AG04450 (cell line): ENCODE measurements at regions not wholly inside any gene's neighbourhood (a gene's known extent, or its start where the extent isn't known, plus 50 kb on each side); places are given as distances from the start of the nearest gene placed in this dataset.

Experiments
- CTCF ChIA-PET: fragments of 300-600, 350-600 bp; formaldehyde crosslinking; extraction: SDS; loops from one replicate; lab custom pipeline; 2022; ENCODE audit warnings: antibody characterized with exemption, inconsistent platforms; lab: Charles Lee
- POLR2A ChIA-PET: fragments of 350-600 bp; formaldehyde crosslinking; extraction: SDS; loops from one replicate; lab custom pipeline; 2021; ENCODE audit warnings: antibody characterized with exemption, inconsistent platforms; lab: Yijun Ruan, JAX
- DNase-seq: peaks from one replicate; pipeline ENCODE4 v3.0.0-alpha.2; 2011; ENCODE audit warnings: low read depth, low spot score
- H3K27ac ChIP-seq: one replicate; pipeline ENCODE4 v1.5.1; 2012; ENCODE audit warnings: low read depth, low read length, control low read depth
- H3K27me3 ChIP-seq: one replicate; pipeline ENCODE4 v1.6.0; 2012; ENCODE audit warnings: low read length; ENCODE audit not compliant: control insufficient read depth, insufficient read depth
- H3K4me3 ChIP-seq: 2 replicates; pipeline ENCODE4 v1.5.1; 2011; ENCODE audit warnings: mild to moderate bottlenecking, low read depth, low read length, control low read depth
- H3K9me3 ChIP-seq: 2 replicates; pipeline ENCODE4 v1.5.1; 2012; ENCODE audit warnings: low read length; ENCODE audit not compliant: control insufficient read depth, insufficient read depth
- TF ChIP-seq, protein P1 (sequence below): IDR thresholded peaks from 2 replicates; pipeline ENCODE4 v1.5.1; 2011; ENCODE audit warnings: low read depth, low read length, control low read depth, inconsistent platforms

DNA sequence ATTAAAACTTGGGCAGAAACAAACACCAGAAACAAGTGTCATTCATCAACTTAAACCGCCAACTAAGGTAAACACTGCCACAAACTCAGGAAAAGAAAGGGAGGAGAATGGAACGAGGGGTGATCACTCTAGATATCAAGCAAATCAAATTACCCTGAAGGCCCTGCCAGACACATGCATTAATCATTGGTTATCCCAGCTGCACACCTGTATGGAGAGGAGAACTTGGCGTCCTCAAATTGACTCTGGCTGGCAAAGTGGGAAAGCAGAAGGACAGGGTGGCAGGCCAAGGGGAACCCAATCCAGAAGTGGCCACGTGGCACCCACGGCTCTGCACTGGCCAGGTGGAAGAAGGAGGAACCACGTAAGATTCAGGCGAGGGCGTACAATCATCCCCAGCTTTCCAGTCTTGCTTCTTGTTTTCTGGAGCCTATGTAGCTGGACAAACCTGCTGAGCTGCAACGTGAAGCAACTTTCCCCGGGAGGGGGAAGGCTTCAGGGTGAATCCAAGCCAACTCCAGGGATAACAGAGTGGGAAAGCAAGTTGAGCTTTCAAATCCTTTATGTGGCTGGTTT, 156.2 kb upstream of the JARID2 start:
- DNase-seq: no peak
- CTCF ChIA-PET: interaction anchor here (0.6 kb wide), 1 partner anchor 204 kb away, joined by 7 read pairs; no protein-coding TSS in a partner anchor
- Histone ChIP-seq H3K4me3 (no peak overlapping the region), H3K9me3 (no peaks in the 10 kb centered on the region), H3K27me3 (peaks cover 4% of the 10 kb centered on the region), H3K27ac (no peak overlapping the region)
- TF ChIP-seq, protein P1, sequence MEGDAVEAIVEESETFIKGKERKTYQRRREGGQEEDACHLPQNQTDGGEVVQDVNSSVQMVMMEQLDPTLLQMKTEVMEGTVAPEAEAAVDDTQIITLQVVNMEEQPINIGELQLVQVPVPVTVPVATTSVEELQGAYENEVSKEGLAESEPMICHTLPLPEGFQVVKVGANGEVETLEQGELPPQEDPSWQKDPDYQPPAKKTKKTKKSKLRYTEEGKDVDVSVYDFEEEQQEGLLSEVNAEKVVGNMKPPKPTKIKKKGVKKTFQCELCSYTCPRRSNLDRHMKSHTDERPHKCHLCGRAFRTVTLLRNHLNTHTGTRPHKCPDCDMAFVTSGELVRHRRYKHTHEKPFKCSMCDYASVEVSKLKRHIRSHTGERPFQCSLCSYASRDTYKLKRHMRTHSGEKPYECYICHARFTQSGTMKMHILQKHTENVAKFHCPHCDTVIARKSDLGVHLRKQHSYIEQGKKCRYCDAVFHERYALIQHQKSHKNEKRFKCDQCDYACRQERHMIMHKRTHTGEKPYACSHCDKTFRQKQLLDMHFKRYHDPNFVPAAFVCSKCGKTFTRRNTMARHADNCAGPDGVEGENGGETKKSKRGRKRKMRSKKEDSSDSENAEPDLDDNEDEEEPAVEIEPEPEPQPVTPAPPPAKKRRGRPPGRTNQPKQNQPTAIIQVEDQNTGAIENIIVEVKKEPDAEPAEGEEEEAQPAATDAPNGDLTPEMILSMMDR: no peak
- POLR2A ChIA-PET: interaction anchor here (0.6 to 0.8 kb wide), 3 partner anchors 28 to 819 kb away, joined by 3 to 5 read pairs (median 4); no protein-coding TSS in a partner anchor

GRCh38 chr6:15090145-15090579, 155.7 kb upstream of the JARID2 start:
- ChIA-PET POLR2A (interaction anchor here (0.6 to 0.8 kb wide), 3 partner anchors 28 to 819 kb away, joined by 3 to 5 read pairs (median 4); no protein-coding TSS in a partner anchor), CTCF (interaction anchor here (0.6 kb wide), 1 partner anchor 205 kb away, joined by 7 read pairs; no protein-coding TSS in a partner anchor)
- no peak for DNase-seq
- H3K27ac ChIP-seq: no peak overlapping the region
- TF ChIP-seq, protein P1: no peak
- no peaks in the 10 kb centered on the region for H3K9me3 ChIP-seq
- H3K4me3 ChIP-seq: no peak overlapping the region
- peaks cover 4% of the 10 kb centered on the region for H3K27me3 ChIP-seq

DNA sequence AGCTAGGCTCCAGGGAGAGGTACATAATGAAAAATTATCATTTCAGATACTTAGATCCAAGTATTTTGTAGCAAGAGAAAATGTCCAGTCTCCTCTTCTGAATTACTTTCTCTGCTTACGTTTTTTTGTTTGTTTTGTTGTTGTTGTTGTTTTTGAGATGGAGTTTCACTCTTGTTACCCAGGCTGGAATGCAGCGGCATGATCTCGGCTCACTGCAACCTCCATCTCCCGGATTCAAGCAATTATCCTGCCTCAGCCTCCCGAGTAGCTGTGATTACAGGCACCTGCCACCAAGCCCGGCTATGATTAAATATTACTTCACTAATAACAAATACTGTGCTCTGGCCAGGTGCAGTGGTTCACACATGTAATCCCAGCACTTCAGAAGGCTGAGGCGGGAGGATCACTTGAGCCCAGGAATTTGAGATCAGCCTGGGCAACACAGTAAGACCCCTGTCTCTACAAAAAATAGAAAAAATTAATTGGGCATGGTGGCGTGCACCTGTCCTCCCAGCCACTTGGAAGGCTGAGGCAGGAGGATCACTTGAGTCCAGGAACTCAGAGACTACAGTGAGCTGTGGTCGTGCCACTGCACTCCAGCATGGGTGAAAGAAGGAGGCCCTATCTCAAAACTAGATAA, 155.0 kb upstream of the JARID2 start:
- Histone ChIP-seq H3K27ac (no peak overlapping the region), H3K9me3 (no peaks in the 10 kb centered on the region), H3K27me3 (peaks cover 4% of the 10 kb centered on the region), H3K4me3 (no peak overlapping the region)
- CTCF ChIA-PET: no interaction called here
- no peak for DNase-seq
- TF ChIP-seq, protein P1: no peak
- POLR2A ChIA-PET: no interaction called here

DNA sequence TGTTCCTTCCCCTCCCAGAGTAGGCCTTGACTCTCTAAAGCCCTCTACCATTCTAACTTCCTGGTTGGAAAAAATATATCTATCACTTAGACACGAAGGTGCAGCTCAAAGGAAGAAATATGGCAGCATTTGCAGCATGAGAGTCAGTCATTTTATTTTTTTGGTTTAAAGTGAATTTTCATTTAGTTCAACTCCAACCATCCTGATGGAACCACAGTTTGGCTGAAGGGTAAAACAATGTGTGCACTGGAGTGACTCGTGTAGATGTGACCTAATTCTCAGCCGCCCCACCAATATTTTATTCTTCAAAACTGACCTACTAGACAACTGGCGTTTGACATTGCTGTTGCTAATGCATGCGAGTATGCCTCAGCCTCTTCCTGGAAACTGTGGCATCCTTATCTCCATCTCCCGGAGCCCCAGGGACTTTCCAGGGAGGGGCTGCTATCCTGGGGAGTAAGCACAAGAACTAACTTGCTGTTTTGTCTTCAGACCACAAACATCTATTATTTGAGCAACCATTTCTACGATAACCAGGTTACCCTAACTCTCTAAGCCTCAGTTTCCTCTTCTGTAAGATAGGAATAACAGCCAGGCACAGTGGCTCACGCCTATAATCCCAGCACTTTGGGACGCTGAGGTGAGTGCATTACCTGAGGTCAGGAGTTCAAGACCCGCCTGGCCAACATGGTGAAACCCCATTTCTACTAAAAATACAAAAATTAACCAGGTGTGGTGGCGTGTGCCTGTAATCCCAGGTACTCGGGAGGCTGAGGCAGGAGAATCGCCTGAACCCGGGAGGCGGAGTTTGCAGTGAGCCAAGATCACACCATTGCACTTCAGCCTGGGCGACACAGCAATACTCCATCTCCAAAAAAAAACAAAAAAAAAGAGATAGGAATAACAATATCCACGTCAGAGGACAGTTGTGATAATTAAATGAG, 148.7 kb upstream of the JARID2 start:
- ChIA-PET POLR2A (no interaction called here), CTCF (no interaction called here)
- DNase-seq: no peak
- TF ChIP-seq, protein P1: no peak
- Histone ChIP-seq H3K4me3 (no peak overlapping the region), H3K27me3 (no peaks in the 10 kb centered on the region), H3K9me3 (no peaks in the 10 kb centered on the region), H3K27ac (no peak overlapping the region)
